Medulla oblongata (tissue), 1 donor: ENCODE measurements at regions not wholly inside any gene's neighbourhood (a gene's known extent, or its start where the extent isn't known, plus 50 kb on each side); places are given as distances from the start of the nearest gene placed in this dataset.

Experiments used
- DNase-seq: peaks from one replicate; pipeline ENCODE4 v3.0.0-alpha.2; 2015; ENCODE audit errors: extremely low spot score

- no peak for DNase-seq
Observed at GRCh38 chr18:7349181-7349837, 118.4 kb downstream of the LRRC30 start.

GRCh38 chr18:7358989-7359726 lies 128.3 kb downstream of the LRRC30 start:
- DNase-seq = no peak

- DNase-seq = no peak
Observed at GRCh38 chr18:7360606-7361170, 129.8 kb downstream of the LRRC30 start.

- DNase-seq = no peak
Observed at GRCh38 chr18:7363338-7363737, 132.4 kb downstream of the LRRC30 start.

- no peak for DNase-seq
Observed at GRCh38 chr18:7366597-7366996, 135.7 kb downstream of the LRRC30 start.

- no peak for DNase-seq
Observed at GRCh38 chr18:7367336-7367735, 136.4 kb downstream of the LRRC30 start.

GRCh38 chr18:7369006-7369405 lies 138.1 kb downstream of the LRRC30 start:
- DNase-seq = no peak

- no peak for DNase-seq
Observed at GRCh38 chr18:7370375-7370774, 139.5 kb downstream of the LRRC30 start.

GRCh38 chr18:7370802-7371201 lies 139.9 kb downstream of the LRRC30 start:
- DNase-seq = no peak

- DNase-seq = no peak
Observed at GRCh38 chr18:7373441-7373840, 142.6 kb downstream of the LRRC30 start.

- no peak for DNase-seq
Observed at GRCh38 chr18:7381307-7381706, 150.4 kb downstream of the LRRC30 start.

GRCh38 chr18:7382328-7383001 lies 151.6 kb downstream of the LRRC30 start:
- no peak for DNase-seq

GRCh38 chr18:7383002-7383980 lies 152.4 kb downstream of the LRRC30 start:
- no peak for DNase-seq

- no peak for DNase-seq
Observed at GRCh38 chr18:7388741-7389140, 157.9 kb downstream of the LRRC30 start.

GRCh38 chr18:7390731-7391492 lies 160.0 kb downstream of the LRRC30 start:
- no peak for DNase-seq

- no peak for DNase-seq
Observed at GRCh38 chr18:7393080-7393479, 162.2 kb downstream of the LRRC30 start.

GRCh38 chr18:7394050-7394659 lies 163.3 kb downstream of the LRRC30 start:
- no peak for DNase-seq

GRCh38 chr18:7395566-7395965 lies 164.7 kb downstream of the LRRC30 start:
- no peak for DNase-seq

- no peak for DNase-seq
Observed at GRCh38 chr18:7413906-7414305, 153.2 kb upstream of the PTPRM start.

- no peak for DNase-seq
Observed at GRCh38 chr18:7414459-7414858, 152.7 kb upstream of the PTPRM start.
